ENCODE measurements at regions not wholly inside any gene's neighbourhood (a gene's known extent, or its start where the extent isn't known, plus 50 kb on each side); places are given as distances from the start of the nearest gene placed in this dataset.
A peak's percentile ranks its signal among the peaks of the same experiment; 100 is the strongest.

DNA sequence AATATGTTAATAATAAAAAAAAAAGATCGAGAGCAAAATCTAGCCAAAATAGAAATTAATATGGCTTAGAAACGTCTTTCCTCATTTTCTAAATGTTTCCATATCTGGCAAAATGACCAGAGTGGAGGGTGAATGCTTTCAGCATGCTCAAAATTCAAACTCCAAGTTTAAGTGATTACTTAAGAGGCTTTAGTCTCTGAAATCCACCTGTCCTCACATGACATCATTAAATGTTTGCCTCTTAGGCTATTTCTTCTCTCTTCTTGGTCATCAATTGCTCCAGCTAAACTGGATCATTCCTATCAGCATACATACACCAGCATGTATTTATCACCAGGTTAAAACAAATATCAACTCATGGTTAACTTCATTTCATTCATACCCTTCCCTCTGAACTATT is 54.5 kb upstream of the ATXN3L start:
- TF ChIP-seq, protein P1, sequence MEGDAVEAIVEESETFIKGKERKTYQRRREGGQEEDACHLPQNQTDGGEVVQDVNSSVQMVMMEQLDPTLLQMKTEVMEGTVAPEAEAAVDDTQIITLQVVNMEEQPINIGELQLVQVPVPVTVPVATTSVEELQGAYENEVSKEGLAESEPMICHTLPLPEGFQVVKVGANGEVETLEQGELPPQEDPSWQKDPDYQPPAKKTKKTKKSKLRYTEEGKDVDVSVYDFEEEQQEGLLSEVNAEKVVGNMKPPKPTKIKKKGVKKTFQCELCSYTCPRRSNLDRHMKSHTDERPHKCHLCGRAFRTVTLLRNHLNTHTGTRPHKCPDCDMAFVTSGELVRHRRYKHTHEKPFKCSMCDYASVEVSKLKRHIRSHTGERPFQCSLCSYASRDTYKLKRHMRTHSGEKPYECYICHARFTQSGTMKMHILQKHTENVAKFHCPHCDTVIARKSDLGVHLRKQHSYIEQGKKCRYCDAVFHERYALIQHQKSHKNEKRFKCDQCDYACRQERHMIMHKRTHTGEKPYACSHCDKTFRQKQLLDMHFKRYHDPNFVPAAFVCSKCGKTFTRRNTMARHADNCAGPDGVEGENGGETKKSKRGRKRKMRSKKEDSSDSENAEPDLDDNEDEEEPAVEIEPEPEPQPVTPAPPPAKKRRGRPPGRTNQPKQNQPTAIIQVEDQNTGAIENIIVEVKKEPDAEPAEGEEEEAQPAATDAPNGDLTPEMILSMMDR (IDR thresholded peaks at IDR 0.05): no peak
- no peak for DNase-seq
- Histone ChIP-seq H3K9me3 (no peaks in the 10 kb centered on the region), H3K4me3 (no peak overlapping the region), H3K36me3 (ENCODE audit: low read depth) (no peaks in the 10 kb centered on the region), H3K4me1 (ENCODE audit: low read depth) (no peaks in the 10 kb centered on the region)
- no peak for ATAC-seq
- intact Hi-C loops (cut with DNase I, micrococcal nuclease): loop anchor here in 1 of 2 donors (10.0 kb wide), 1 partner anchor 270 kb away; no protein-coding TSS in a partner anchor

DNA sequence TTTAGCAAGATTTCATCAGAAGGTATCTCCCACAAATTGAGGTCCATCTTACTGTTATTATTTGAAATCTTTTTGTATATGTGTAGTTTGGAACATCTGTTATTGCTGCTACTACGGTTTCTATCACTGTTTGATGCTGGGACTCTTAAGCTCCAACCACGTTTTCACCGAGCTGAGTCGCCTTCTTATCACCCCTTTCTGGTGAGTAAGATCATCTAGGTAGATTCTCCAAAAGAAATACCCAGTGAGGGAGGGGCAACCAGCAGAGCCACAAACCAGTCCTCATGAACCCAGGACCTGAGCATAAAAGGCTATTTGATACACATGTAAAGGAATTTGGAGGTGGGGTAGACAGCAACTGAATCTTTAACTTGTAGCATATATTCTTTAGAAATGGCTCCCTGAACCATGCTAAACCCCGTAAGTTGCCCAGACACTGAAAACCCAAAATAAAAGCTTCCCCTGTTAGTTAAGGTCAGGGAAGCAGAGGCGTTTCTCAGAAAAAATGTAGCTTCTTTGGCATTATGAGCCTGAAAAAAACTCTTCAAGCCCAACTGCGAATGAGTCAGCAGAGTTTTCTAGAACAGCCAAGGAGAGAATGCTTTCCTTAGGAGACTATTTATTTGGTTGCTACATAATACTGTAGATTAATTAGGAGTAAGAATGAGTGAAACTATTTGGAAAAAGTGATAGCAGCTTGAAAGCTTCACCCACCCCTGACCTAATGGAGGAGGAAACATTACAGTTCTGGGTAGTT is 53.8 kb upstream of the ATXN3L start:
- TF ChIP-seq, protein P1 (IDR thresholded peaks at IDR 0.05): no peak
- no peak overlapping the region for H3K4me3 ChIP-seq
- ATAC-seq: peak; percentile 13
- H3K36me3 ChIP-seq (ENCODE audit: low read depth): no peaks in the 10 kb centered on the region
- intact Hi-C loops (cut with DNase I, micrococcal nuclease): loop anchor here in 1 of 2 donors (10.0 kb wide), 1 partner anchor 271 kb away; no protein-coding TSS in a partner anchor
- DNase-seq: no peak
- no peaks in the 10 kb centered on the region for H3K4me1 ChIP-seq (ENCODE audit: low read depth)
- H3K9me3 ChIP-seq: no peaks in the 10 kb centered on the region

GRCh38 chrX:13373027-13373426 is 53.2 kb upstream of the ATXN3L start:
- DNase-seq (no peak), ATAC-seq (no peak)
- TF ChIP-seq, protein P1 (IDR thresholded peaks at IDR 0.05): no peak
- no peaks in the 10 kb centered on the region for H3K4me1 ChIP-seq (ENCODE audit: low read depth)
- H3K36me3 ChIP-seq (ENCODE audit: low read depth): no peaks in the 10 kb centered on the region
- no peaks in the 10 kb centered on the region for H3K9me3 ChIP-seq
- intact Hi-C loops (cut with DNase I, micrococcal nuclease): loop anchor here in 1 of 2 donors (10.0 kb wide), 1 partner anchor 272 kb away; no protein-coding TSS in a partner anchor
- H3K4me3 ChIP-seq: no peak overlapping the region

- no peaks in the 10 kb centered on the region for H3K9me3 ChIP-seq
- no peaks in the 10 kb centered on the region for H3K4me1 ChIP-seq (ENCODE audit: low read depth)
- TF ChIP-seq, protein P1 (IDR thresholded peaks at IDR 0.05): no peak
- intact Hi-C loops (cut with DNase I, micrococcal nuclease): loop anchor here in 1 of 2 donors (10.0 kb wide), 1 partner anchor 272 kb away; no protein-coding TSS in a partner anchor
- H3K4me3 ChIP-seq: no peak overlapping the region
- no peak for DNase-seq
- ATAC-seq: no peak
- no peaks in the 10 kb centered on the region for H3K36me3 ChIP-seq (ENCODE audit: low read depth)
Observed at GRCh38 chrX:13372203-13372980, 52.5 kb upstream of the ATXN3L start.

GRCh38 chrX:13371186-13371585 is 51.3 kb upstream of the ATXN3L start:
- H3K9me3 ChIP-seq: no peaks in the 10 kb centered on the region
- no peaks in the 10 kb centered on the region for H3K36me3 ChIP-seq (ENCODE audit: low read depth)
- no peak overlapping the region for H3K4me3 ChIP-seq
- DNase-seq: no peak
- H3K4me1 ChIP-seq (ENCODE audit: low read depth): no peaks in the 10 kb centered on the region
- intact Hi-C loops (cut with DNase I, micrococcal nuclease): loop anchor here in 1 of 2 donors (10.0 kb wide), 1 partner anchor 274 kb away; no protein-coding TSS in a partner anchor
- ATAC-seq: no peak
- TF ChIP-seq, protein P1 (IDR thresholded peaks at IDR 0.05): no peak
